Neuronal stem cell (in vitro differentiated cells): ENCODE measurements at regions not wholly inside any gene's neighbourhood (a gene's known extent, or its start where the extent isn't known, plus 50 kb on each side); places are given as distances from the start of the nearest gene placed in this dataset.
A peak's percentile ranks its signal among the peaks of the same experiment; 100 is the strongest.

Experiments
- DNase-seq: peaks from one replicate; pipeline ENCODE4 v3.0.0-alpha.2; 2013; ENCODE audit warnings: low spot score
- H2AFZ ChIP-seq: one replicate; pipeline ENCODE4 v1.6.1; 2013; ENCODE audit warnings: mild to moderate bottlenecking, low read length, inconsistent platforms
- H2AK5ac ChIP-seq: 2 replicates; pipeline ENCODE4 v1.6.1; 2013; ENCODE audit warnings: low read depth, mild to moderate bottlenecking, inconsistent platforms, low read length, moderate library complexity, mixed read lengths
- H2BK120ac ChIP-seq: 2 replicates; pipeline ENCODE4 v1.6.1; 2013; ENCODE audit warnings: low read depth, mild to moderate bottlenecking, inconsistent platforms, low read length, moderate library complexity, mixed read lengths
- H2BK12ac ChIP-seq: one replicate; pipeline ENCODE4 v1.6.1; 2013; ENCODE audit warnings: low read length, inconsistent platforms
- H2BK15ac ChIP-seq: 2 replicates; pipeline ENCODE4 v1.6.1; 2013; ENCODE audit warnings: mild to moderate bottlenecking, low read length, inconsistent platforms, mixed read lengths
- H2BK5ac ChIP-seq: one replicate; pipeline ENCODE4 v1.6.1; 2013; ENCODE audit warnings: inconsistent platforms, mild to moderate bottlenecking, low read length, moderate library complexity
- H3K14ac ChIP-seq: one replicate; pipeline ENCODE4 v1.6.1; 2013; ENCODE audit warnings: low read length, inconsistent platforms
- H3K18ac ChIP-seq: 2 replicates; pipeline ENCODE4 v1.6.1; 2013; ENCODE audit warnings: low read length, inconsistent platforms
- H3K23ac ChIP-seq: 2 replicates; pipeline ENCODE4 v1.6.1; 2013; ENCODE audit warnings: low read depth, mild to moderate bottlenecking, mixed read lengths, low read length, inconsistent platforms; ENCODE audit not compliant: poor library complexity
- H3K27ac ChIP-seq: replicated peaks from 3 replicates; pipeline ENCODE4 v1.5.1; 2013; ENCODE audit warnings: low read length, inconsistent platforms
- H3K27me3 ChIP-seq, 3 experiments: 2 replicates each; pipeline ENCODE4 v1.6.1; 2013; ENCODE audit warnings: low read length in 3 of 3, mild to moderate bottlenecking in 2 of 3, inconsistent platforms in 1 of 3, low read depth in 1 of 3, mixed read lengths in 1 of 3, moderate library complexity in 1 of 3; ENCODE audit not compliant: control insufficient read depth in 3 of 3, insufficient read depth in 3 of 3
- H3K36me3 ChIP-seq, 2 donors: replicated peaks in 1 of 2; 2 replicates each; pipeline ENCODE4 v1.6.1; 2013; ENCODE audit warnings: low read length in 2 of 2; ENCODE audit not compliant: control insufficient read depth in 2 of 2, insufficient read depth in 2 of 2
- H3K4ac ChIP-seq: 2 replicates; pipeline ENCODE4 v1.6.1; 2013; ENCODE audit warnings: inconsistent platforms, mild to moderate bottlenecking, low read length, moderate library complexity
- H3K4me1 ChIP-seq, 2 donors: 1 replicate in 1 of 2; 2 replicates in 1 of 2; pipeline ENCODE4 v1.6.1; 2013; ENCODE audit warnings: low read length in 2 of 2, low read depth in 1 of 2; ENCODE audit not compliant: control insufficient read depth in 2 of 2, insufficient read depth in 1 of 2
- H3K4me2 ChIP-seq: one replicate; pipeline ENCODE4 v1.6.1; 2013; ENCODE audit warnings: mild to moderate bottlenecking, low read length, inconsistent platforms; ENCODE audit not compliant: insufficient read depth, poor library complexity, severe bottlenecking
- H3K4me3 ChIP-seq, 2 donors: 2 replicates each; pipeline ENCODE4 v1.5.1; 2013; ENCODE audit warnings: low read length in 2 of 2, mild to moderate bottlenecking in 2 of 2, inconsistent platforms in 1 of 2, moderate library complexity in 1 of 2
- H3K79me1 ChIP-seq: one replicate; pipeline ENCODE4 v1.6.1; 2013; ENCODE audit warnings: low read depth, mild to moderate bottlenecking, inconsistent platforms, low read length, moderate library complexity
- H3K9ac ChIP-seq: one replicate; pipeline ENCODE4 v1.6.1; 2013; ENCODE audit warnings: mild to moderate bottlenecking, low read depth, low read length, inconsistent platforms; ENCODE audit not compliant: poor library complexity
- H3K9me3 ChIP-seq, 2 donors: replicated peaks in 1 of 2; 2 replicates each; pipeline versions ENCODE3 to v1.6.1; 2013; ENCODE audit warnings: low read length in 2 of 2, mild to moderate bottlenecking in 2 of 2, inconsistent platforms in 1 of 2, low read depth in 1 of 2, mixed read lengths in 1 of 2, moderate library complexity in 1 of 2; ENCODE audit not compliant: control insufficient read depth in 2 of 2, insufficient read depth in 1 of 2
- H4K8ac ChIP-seq: one replicate; pipeline ENCODE4 v1.6.1; 2013; ENCODE audit warnings: low read depth, mild to moderate bottlenecking, inconsistent platforms, low read length, moderate library complexity
- H4K91ac ChIP-seq: one replicate; pipeline ENCODE4 v1.6.1; 2013; ENCODE audit warnings: low read length, low read depth, mild to moderate bottlenecking, inconsistent platforms; ENCODE audit not compliant: poor library complexity
- WGBS, 2 donors: extraction: QIAGEN DNeasy Blood & Tissue Kit; methylation state at CpG; one replicate each; pipeline ENCODE4 v1.1.7; 2013; ENCODE audit warnings: missing lambda C conversion rate in 2 of 2, mixed read lengths in 1 of 2; ENCODE audit not compliant: insufficient read length in 2 of 2, insufficient replicate concordance in 1 of 2; ENCODE audit errors: extremely low coverage in 2 of 2; 5-methylcytosine and 5-hydroxymethylcytosine counted together

DNA sequence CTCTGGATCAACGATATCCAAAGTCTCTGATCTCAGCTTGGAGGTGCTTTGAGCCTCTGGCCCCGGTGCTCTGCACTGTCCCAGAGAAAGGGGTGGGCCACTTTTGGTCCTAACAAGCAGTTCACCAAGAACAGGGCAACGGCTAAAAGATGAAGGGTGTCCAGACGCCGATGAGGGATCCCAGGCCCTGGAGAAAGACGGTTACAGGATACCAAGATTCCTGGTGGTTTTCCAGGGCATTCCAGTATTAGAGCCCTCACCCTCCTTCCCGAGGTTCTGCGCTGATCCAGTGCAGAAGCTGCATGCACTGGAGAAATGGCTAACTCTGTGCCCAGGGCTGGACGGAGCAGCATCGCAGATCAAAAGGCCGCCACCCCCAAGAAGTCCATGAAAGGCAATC lies 149.9 kb upstream of the IRF2BP2 start:
- no peak overlapping the region for H4K91ac ChIP-seq
- H3K14ac ChIP-seq, result no peak overlapping the region
- peak overlapping the region; percentile 70 for H2AFZ ChIP-seq

GRCh38 chr1:234758851-234759250 lies 148.9 kb upstream of the IRF2BP2 start:
- Histone ChIP-seq H3K23ac (no peak overlapping the region), H3K36me3 (no peaks in the 10 kb centered on the region), H3K14ac (no peak overlapping the region), H3K9me3 (no peaks in the 10 kb centered on the region), H2AK5ac (peak overlapping the region; percentile 9), H3K79me1 (no peaks in the 10 kb centered on the region), H4K8ac (no peak overlapping the region), H3K18ac (no peak overlapping the region), H3K27ac (no peak overlapping the region), H2AFZ (no peak overlapping the region), H3K27me3 (no peaks in the 10 kb centered on the region), H4K91ac (no peak overlapping the region), H3K4me3 (no peak overlapping the region), H3K4me1 (peaks cover 7 to 9% of the 10 kb centered on the region in 2 donors), H2BK120ac (no peak overlapping the region), H2BK12ac (no peak overlapping the region), H3K4ac (no peak overlapping the region), H2BK5ac (no peak overlapping the region), H2BK15ac (peak overlapping the region; percentile 40), H3K9ac (no peak overlapping the region), H3K4me2 (no peak overlapping the region)
- WGBS, 2 donors, result no CpG with 5 or more reads among the region's 11 CpGs
- DNase-seq, result no peak

More for the DNA sequence above, 149.9 kb upstream of the IRF2BP2 start:
- no peak overlapping the region for H4K8ac ChIP-seq
- H2BK120ac ChIP-seq, result no peak overlapping the region
- no peaks in the 10 kb centered on the region for H3K9me3 ChIP-seq
- peak overlapping the region; percentile 82 for H2BK15ac ChIP-seq
- no peak overlapping the region for H2BK5ac ChIP-seq
- peaks cover 7 to 12% of the 10 kb centered on the region in 2 donors for H3K4me1 ChIP-seq
- H3K79me1 ChIP-seq, result no peaks in the 10 kb centered on the region
- H3K4me2 ChIP-seq, result no peak overlapping the region
- H3K18ac ChIP-seq, result no peak overlapping the region
- no peak overlapping the region for H3K4me3 ChIP-seq
- H3K27ac ChIP-seq, result no peak overlapping the region
- H3K9ac ChIP-seq, result no peak overlapping the region
- no peak overlapping the region for H2BK12ac ChIP-seq
- H2AK5ac ChIP-seq, result no peak overlapping the region
- H3K4ac ChIP-seq, result no peak overlapping the region
- DNase-seq, result no peak
- no peak overlapping the region for H3K23ac ChIP-seq
- WGBS, 2 donors, result no CpG with 5 or more reads among the region's 11 CpGs
- no peaks in the 10 kb centered on the region for H3K36me3 ChIP-seq
- H3K27me3 ChIP-seq, result no peaks in the 10 kb centered on the region

GRCh38 chr1:234756857-234757256 lies 146.9 kb upstream of the IRF2BP2 start:
- no peaks in the 10 kb centered on the region for H3K27me3 ChIP-seq
- H2BK12ac ChIP-seq, result no peak overlapping the region
- H4K8ac ChIP-seq, result no peak overlapping the region
- no peak overlapping the region for H3K14ac ChIP-seq
- DNase-seq, result no peak
- no peak overlapping the region for H2BK5ac ChIP-seq
- H2BK120ac ChIP-seq, result no peak overlapping the region
- H3K36me3 ChIP-seq, result no peaks in the 10 kb centered on the region
- H2AFZ ChIP-seq, result no peak overlapping the region
- H3K18ac ChIP-seq, result no peak overlapping the region
- H4K91ac ChIP-seq, result no peak overlapping the region
- H2AK5ac ChIP-seq, result no peak overlapping the region
- H3K4me3 ChIP-seq, result no peak overlapping the region
- no peaks in the 10 kb centered on the region for H3K9me3 ChIP-seq
- no peak overlapping the region for H3K27ac ChIP-seq
- no peak overlapping the region for H3K4me2 ChIP-seq
- H3K4me1 ChIP-seq, result peaks cover 7 to 9% of the 10 kb centered on the region in 2 donors
- H3K4ac ChIP-seq, result no peak overlapping the region
- H2BK15ac ChIP-seq, result no peak overlapping the region
- WGBS, 2 donors, result no CpG with 5 or more reads among the region's 6 CpGs
- no peak overlapping the region for H3K9ac ChIP-seq
- no peaks in the 10 kb centered on the region for H3K79me1 ChIP-seq
- no peak overlapping the region for H3K23ac ChIP-seq

DNA sequence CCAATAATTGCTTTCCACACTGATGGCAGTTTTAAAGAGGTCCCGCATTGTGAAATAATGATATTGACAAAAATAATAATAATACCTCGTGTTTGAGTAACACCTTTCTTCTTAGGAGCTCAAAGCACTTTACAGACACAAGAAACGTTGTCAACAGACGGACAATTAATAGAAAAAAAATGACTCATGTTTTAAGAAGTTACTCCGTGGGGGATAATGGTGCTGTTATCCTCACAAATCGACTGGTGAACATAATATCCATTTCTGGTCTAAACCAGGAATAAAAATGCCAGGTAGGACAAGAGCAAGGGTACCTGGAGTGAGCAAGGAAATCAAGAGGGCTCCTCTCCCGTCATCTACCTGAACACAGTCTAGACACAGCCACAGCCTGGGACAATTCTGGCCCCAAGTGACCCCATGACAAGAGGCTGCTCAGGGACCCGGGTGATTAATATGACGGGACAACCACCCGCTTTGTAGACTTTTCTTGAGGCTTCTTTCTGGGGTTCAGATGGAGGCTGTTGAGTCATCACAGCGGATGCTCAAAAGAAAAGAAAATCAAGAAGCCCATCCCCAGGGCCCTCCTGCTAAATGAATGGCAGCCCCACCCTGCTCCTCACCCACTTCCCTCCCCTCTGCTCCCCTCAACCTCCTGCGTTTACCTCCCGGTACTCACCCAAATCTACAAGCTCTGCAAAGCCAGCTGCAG lies 146.2 kb upstream of the IRF2BP2 start:
- Histone ChIP-seq H4K8ac (no peak overlapping the region), H2BK12ac (no peak overlapping the region), H3K4ac (no peak overlapping the region), H3K9me3 (no peaks in the 10 kb centered on the region), H3K4me2 (no peak overlapping the region), H2BK15ac (no peak overlapping the region), H3K14ac (no peak overlapping the region), H3K18ac (no peak overlapping the region), H3K4me3 (no peak overlapping the region), H3K27ac (no peak overlapping the region), H3K36me3 (no peaks in the 10 kb centered on the region), H2BK5ac (no peak overlapping the region), H4K91ac (no peak overlapping the region), H3K9ac (no peak overlapping the region), H2BK120ac (no peak overlapping the region), H2AFZ (no peak overlapping the region), H3K79me1 (no peaks in the 10 kb centered on the region), H2AK5ac (no peak overlapping the region), H3K23ac (no peak overlapping the region), H3K4me1 (peaks cover 7 to 11% of the 10 kb centered on the region in 2 donors), H3K27me3 (no peaks in the 10 kb centered on the region)
- no peak for DNase-seq
- WGBS, 2 donors, result no CpG with 5 or more reads among the region's 13 CpGs
